ENCODE measurements at regions not wholly inside any gene's neighbourhood (a gene's known extent, or its start where the extent isn't known, plus 50 kb on each side); places are given as distances from the start of the nearest gene placed in this dataset.

- TF ChIP-seq KDM5A (IDR thresholded peaks at IDR 0.05; ENCODE audit: low read length), result no peak
- no peak for TF ChIP-seq ATF3 (IDR thresholded peaks at IDR 0.05; ENCODE audit: insufficient read depth, low read depth, low read length)
- no peak for TF ChIP-seq RXRA (IDR thresholded peaks at IDR 0.05; ENCODE audit: insufficient read depth, low read depth, low read length)
- TF ChIP-seq ATF2 (IDR thresholded peaks at IDR 0.05; ENCODE audit: low read length), result no peak
- no peak for TF ChIP-seq SRF (IDR thresholded peaks at IDR 0.05; ENCODE audit: low read depth, low read length)
- no peak for TF ChIP-seq SIX5 (IDR thresholded peaks at IDR 0.05; ENCODE audit: low read depth, low read length)
- no peak for TF ChIP-seq GABPA (IDR thresholded peaks at IDR 0.05; ENCODE audit: borderline replicate concordance, insufficient read depth, low read length)
- TF ChIP-seq MAX (IDR thresholded peaks at IDR 0.05), result no peak
- Histone ChIP-seq H4K5ac (ENCODE audit: insufficient read length, low read depth, low read length) (no peak overlapping the region), H3K4ac (replicated peaks; ENCODE audit: insufficient read length, low read depth, low read length) (no peak overlapping the region), H3K23me2 (ENCODE audit: low read depth, low read length) (no peaks in the 10 kb centered on the region), H3K56ac (replicated peaks; ENCODE audit: insufficient read length, low read depth, low read length) (no peak overlapping the region), H3K27ac (ENCODE audit: low read depth, low read length) (no peak overlapping the region), H3K14ac (ENCODE audit: insufficient read length) (no peak overlapping the region), H3K18ac (ENCODE audit: extremely low read depth, low read length) (no peak overlapping the region), H2BK20ac (ENCODE audit: low read length) (no peak overlapping the region), H2BK15ac (ENCODE audit: low read length) (no peak overlapping the region), H3K36me3 (ENCODE audit: control insufficient read depth in 2 of 4, insufficient read depth in 4 of 4, low read length in 3 of 4) (no peaks in the 10 kb centered on the region), H2AFZ (ENCODE audit: low read length) (no peak overlapping the region), H4K91ac (replicated peaks; ENCODE audit: insufficient read length, low read length) (no peak overlapping the region), H2BK120ac (replicated peaks; ENCODE audit: low read depth, low read length) (no peak overlapping the region), H4K20me1 (replicated peaks in 1 of 2; ENCODE audit: control insufficient read depth in 1 of 2, insufficient read depth in 2 of 2, low read length in 2 of 2) (no peaks in the 10 kb centered on the region), H3K79me1 (ENCODE audit: low read depth, low read length) (no peaks in the 10 kb centered on the region), H2BK5ac (ENCODE audit: low read depth, low read length) (no peak overlapping the region), H3K23ac (ENCODE audit: insufficient read length) (no peak overlapping the region), H2AK5ac (ENCODE audit: low read depth, low read length) (no peak overlapping the region), H3K9me3 (ENCODE audit: insufficient read depth in 2 of 2, low read depth in 1 of 2, low read length in 1 of 2) (no peaks in the 10 kb centered on the region), H3K4me2 (ENCODE audit: insufficient read depth in 1 of 2, low read depth in 2 of 2, low read length in 2 of 2) (no peak overlapping the region), H3K9ac (replicated peaks in 1 of 4; ENCODE audit: extremely low read depth in 1 of 4, low read depth in 3 of 4, low read length in 3 of 4) (no peak overlapping the region), H3K4me3 (ENCODE audit: extremely low read depth in 1 of 4, insufficient read depth in 2 of 4, low read depth in 3 of 4, low read length in 4 of 4) (no peak overlapping the region), H2BK12ac (ENCODE audit: low read depth, low read length) (no peak overlapping the region), H3K27me3 (replicated peaks in 1 of 4; ENCODE audit: control insufficient read depth in 3 of 4, extremely low read depth in 1 of 4, insufficient read depth in 3 of 4, low read length in 3 of 4) (no peaks in the 10 kb centered on the region), H3K79me2 (ENCODE audit: control insufficient read depth in 1 of 2, insufficient read depth in 2 of 2, low read length in 2 of 2) (no peaks in the 10 kb centered on the region), H4K8ac (ENCODE audit: extremely low read depth, insufficient read depth, low read length) (no peak overlapping the region), H3K4me1 (replicated peaks in 1 of 4; ENCODE audit: control insufficient read depth in 3 of 4, insufficient read depth in 4 of 4, low read length in 3 of 4) (no peaks in the 10 kb centered on the region)
- WGBS, 2 experiments (ENCODE audit: extremely low coverage in 1 of 2, insufficient coverage in 1 of 2, insufficient read length in 1 of 2, insufficient replicate concordance in 2 of 2, low coverage in 1 of 2, low lambda C conversion rate in 2 of 2, missing lambda C conversion rate in 1 of 2), result 80% methylated on average over 5 of the region's 5 CpGs; no CpG with 5 or more reads in 1 of the 2 experiments
- ChIA-PET POLR2A (ENCODE audit: partially characterized antibody) (no interaction called here), CTCF (ENCODE audit: partially characterized antibody) (no interaction called here)
- FAIRE-seq (peak; percentile 39), DNase-seq (ENCODE audit: low read depth in 1 of 2, low spot score in 2 of 2) (no peak)
Observed at GRCh38 chrX:13383907-13384306, 64.1 kb upstream of the ATXN3L start.

All from H1 (cell line).